ENCODE measurements at regions not wholly inside any gene's neighbourhood (a gene's known extent, or its start where the extent isn't known, plus 50 kb on each side); places are given as distances from the start of the nearest gene placed in this dataset.

GRCh38 chr7:22647451-22648257 lies 79.3 kb upstream of the IL6 start:
- TF ChIP-seq, protein P1, sequence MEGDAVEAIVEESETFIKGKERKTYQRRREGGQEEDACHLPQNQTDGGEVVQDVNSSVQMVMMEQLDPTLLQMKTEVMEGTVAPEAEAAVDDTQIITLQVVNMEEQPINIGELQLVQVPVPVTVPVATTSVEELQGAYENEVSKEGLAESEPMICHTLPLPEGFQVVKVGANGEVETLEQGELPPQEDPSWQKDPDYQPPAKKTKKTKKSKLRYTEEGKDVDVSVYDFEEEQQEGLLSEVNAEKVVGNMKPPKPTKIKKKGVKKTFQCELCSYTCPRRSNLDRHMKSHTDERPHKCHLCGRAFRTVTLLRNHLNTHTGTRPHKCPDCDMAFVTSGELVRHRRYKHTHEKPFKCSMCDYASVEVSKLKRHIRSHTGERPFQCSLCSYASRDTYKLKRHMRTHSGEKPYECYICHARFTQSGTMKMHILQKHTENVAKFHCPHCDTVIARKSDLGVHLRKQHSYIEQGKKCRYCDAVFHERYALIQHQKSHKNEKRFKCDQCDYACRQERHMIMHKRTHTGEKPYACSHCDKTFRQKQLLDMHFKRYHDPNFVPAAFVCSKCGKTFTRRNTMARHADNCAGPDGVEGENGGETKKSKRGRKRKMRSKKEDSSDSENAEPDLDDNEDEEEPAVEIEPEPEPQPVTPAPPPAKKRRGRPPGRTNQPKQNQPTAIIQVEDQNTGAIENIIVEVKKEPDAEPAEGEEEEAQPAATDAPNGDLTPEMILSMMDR (IDR thresholded peaks at IDR 0.05): no peak
- TF ChIP-seq POLR2AphosphoS5 (IDR thresholded peaks at IDR 0.05; ENCODE audit: low read depth, low read length) (no peak), SIN3A (IDR thresholded peaks at IDR 0.05; ENCODE audit: borderline replicate concordance, insufficient read depth, low read depth, low read length) (no peak), REST (IDR thresholded peaks at IDR 0.05; ENCODE audit: insufficient read depth in 1 of 2, low read depth in 2 of 2, low read length in 1 of 2) (no peak), TCF7L2 (IDR thresholded peaks at IDR 0.05; ENCODE audit: low read depth, low read length) (no peak)
